HG03196 (cell line): ENCODE measurements at regions not wholly inside any gene's neighbourhood (a gene's known extent, or its start where the extent isn't known, plus 50 kb on each side); places are given as distances from the start of the nearest gene placed in this dataset.

Source experiments
- ATAC-seq: cut with Tn5 transposase; IDR thresholded peaks from one replicate; pipeline ENCODE4 v1.9.1; 2021; ENCODE audit not compliant: unreplicated experiment

DNA sequence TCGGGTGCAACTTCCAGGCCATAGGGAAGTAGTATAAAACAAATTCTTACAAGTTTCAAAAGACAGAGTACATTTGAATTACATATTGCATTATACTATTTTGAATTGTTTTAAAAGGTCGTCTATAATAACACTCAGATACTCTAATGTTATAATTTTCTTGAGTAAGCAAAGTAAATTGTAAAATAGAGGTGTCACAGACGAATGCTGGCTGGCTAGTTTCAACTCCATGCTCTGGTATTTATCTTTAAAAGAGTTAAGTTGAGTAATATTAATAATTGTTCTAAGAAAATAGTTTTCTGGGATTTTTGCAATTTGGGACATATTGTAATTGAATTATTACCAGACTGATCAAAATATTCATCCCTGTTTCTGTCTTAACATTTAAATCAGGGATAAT is 764.9 kb downstream of the TECRL start:
- no peak for ATAC-seq

DNA sequence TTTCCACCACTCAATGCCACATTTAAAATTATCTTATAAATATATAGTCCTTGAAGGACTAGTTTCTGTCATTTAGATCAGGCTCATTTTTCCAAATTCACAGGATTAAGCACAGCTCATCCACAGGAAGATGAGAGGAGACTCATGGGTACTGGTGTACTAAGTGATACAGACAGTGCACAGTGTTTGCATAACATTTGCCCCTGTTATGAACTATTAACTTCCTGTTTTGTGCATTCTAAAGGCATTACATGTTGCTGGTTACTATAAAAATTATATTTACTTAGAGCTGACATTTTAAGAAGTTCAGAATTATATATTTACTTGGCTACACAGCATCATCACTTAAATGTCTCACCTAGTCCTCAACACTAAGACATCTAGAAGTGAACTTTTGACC is 772.0 kb downstream of the TECRL start:
- no peak for ATAC-seq

DNA sequence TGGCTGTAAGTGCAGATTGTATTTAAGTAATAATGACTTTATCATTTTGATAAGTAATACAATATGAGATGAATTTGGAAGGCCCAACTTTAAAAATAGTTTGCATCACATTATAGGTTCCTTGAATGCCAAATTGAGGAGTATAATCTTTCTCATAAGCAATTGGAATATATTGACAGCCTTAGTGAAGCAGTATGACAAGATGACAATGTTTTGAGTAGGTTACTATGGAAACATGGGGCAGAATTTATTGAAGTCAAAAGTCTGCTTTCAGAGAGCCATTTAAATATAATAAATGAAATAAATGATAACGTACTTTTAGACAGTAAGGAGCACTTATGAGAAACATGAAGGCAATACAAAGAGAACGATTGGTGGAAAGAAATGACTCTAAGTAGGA is 776.4 kb downstream of the TECRL start:
- ATAC-seq = no peak

DNA sequence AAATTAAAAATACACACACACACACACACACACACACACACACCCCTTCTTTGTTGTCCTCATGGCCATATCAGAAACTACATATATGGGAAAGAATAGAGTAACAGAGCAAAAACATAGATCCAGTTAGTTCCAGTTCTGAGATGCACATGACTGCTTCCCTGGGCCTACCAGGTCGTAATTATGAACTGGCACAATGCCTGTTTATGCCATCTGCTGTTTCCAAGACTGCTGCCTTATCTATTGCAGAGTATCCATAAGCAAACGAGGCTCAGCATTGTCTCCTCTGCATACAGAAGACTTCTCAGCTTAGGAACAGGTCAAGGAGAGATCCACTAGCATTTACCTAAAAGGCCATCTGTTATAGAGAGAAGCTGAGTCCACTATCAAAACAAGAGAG is 789.0 kb downstream of the TECRL start:
- no peak for ATAC-seq

DNA sequence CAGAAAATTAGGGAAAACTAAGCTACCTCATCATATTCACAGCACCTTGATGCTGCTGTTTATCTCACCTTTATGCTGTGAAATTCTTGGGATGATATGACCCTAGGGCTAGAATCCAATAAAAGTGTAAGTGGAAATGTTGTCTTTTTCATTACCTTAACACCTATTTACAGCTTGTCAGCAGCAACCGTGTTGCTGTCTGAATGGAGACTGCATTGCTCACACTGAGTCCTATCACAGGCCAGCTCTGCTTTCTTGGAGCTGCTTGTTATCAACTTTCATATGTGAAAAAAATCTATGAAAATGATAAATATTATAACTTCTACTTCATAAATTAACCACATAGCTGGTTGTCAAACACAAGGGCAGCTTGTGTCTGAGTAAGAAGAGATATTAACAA is 789.5 kb downstream of the TECRL start:
- no peak for ATAC-seq

DNA sequence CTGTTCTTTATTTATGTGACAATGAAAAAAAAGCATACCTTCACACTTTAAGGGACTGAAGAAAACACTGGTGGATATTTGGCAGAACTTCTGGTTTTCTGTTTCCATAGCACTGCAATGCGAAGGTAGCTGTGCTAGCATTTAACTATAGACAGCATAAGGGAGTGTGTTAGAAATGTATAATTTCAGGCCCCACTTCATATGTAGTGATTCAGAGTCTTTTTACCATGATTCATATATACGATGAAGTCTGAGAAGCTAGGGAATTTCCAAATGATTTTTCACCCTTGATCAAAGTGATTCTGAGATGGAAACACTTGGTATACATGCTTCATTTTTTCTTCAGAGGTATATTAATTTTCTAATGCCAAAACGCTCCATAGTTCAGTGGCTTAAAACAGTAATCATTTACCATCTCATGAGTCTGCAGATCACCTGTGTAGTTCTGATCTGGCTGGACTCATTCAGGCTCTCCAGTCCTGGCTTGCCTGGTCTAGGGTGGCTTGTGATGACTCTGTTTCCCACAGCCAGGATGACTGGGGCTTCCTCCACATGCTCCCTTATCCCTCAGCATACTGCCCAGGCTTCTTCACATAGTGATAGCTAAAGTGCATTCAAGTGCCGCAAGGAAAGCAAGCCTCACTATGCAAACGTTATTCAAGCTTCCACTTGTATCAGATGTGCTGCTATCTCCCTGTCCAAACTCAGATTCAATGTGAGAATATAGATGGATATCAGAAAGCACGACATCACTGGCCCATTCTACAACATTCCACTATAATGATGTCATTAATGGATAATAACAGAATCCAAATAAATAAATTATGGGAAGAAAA is 790.1 kb downstream of the TECRL start:
- no peak for ATAC-seq

DNA sequence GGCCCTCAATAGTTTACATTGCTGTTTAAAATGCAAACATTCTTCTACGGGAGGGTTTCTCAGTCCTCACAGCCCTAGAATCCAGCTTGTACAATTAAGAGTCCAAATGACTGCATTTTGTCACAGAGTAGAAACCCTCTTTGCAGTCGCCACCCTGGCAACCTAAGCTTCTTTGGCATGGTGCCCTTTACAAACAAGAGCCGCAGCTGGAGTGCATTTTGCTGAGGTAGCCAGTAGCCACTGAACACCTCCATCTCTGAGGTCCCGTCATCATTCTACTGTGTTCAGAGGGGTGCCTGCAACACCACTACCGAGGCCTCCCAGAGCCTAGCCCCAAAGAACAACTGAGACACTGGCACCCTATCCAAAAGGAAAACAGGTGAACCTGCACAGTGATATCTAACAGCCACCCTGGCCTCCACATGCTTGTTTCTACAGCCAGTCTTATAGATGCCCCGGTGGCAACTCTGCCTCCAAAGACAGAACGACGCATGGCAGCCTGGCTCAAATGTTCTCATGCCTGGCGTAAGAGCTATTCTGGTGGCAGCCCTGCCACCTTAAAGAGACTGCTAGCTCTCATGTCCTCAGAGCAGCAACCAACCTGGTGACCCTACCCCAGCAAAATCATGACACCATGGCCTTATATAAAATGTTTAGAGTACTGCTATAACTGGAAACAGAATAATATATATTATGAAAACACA is 801.9 kb downstream of the TECRL start:
- ATAC-seq = no peak

DNA sequence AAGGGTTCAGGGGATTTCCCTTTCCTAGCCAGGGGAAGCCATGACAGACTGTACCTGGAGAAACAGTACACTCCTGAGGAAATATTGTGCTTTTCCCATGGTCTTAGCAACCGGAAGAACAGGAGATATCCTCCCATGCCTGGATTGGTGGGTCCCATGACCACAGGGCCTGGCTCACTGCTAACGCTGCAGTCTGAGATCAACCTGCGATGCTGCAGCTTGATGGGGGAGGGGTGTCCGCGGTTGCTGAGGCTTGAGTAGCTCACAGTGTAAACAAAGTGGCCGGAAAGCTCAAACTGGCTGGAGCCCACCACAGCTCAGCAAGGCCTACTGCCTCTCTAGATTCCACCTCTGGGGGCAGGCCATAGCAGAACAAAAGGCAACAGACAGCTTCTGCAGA is 819.5 kb downstream of the TECRL start:
- ATAC-seq = no peak

DNA sequence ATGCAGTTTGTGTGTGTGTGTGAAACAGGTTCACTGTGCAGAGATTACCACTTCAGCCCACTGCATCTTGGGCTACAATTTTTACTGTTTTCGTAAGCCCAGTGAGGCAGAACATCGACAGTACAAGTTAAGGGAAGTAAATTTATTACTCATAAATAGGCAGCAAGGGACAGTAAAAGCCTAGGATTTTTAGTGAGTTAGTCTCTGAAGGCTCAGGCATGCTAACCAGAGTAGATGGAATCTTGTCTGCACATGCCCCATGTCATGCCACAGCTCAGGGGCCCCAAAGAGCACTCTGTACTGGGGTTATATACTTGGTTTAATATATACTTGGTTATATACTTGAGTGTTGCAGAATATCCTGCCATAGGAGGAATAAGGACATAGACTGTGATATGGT is 825.7 kb downstream of the TECRL start:
- no peak for ATAC-seq

DNA sequence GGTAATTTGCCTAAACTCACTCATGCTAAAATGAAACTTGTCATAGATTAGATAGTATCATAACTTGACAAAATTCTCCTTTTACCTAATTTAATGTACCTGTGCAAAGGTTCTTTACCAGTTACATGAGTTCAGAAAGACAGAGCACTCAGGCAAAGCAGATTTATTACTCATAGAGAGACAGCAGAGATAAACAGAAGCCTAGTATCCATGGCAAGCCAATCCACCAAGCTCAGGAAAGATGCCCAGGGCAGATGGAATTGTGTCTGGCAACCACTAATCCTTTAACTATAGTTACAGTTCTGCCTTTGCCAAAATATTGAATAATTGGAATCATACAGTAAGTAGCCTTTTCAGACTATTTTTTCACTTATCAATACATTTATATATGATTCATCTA is 826.2 kb downstream of the TECRL start:
- no peak for ATAC-seq

DNA sequence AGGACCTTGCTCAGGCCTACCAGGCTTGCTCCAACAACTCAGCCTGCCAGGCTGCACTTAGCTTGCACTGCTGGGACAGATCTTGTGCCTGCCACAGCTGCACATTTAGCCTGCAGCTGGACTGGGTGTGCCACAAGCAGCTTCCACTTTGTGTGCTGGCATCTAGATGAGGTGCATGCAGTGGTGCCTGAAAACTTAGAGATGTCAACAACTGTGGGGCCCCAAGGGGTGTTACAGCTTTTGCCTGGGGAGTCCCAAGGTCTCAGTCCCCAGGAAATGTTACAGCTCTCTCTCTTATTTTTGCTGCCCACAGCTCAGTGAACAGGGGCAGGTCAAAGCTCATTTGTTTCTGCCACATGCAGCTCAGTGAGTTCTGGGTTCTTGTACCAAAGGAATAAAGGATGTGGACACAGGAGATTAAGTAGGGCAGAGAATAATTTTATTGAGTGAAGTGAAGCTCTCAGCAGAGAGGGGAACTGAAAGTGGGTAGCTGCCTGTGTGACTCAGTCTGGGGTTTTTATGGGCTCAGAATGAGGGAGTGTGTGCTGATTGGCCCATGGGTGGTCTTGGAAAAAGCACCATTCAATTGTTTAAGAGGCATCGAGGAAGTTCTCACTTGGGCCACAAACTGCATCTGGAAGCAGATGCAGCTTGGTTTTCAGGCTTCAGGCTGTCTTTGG is 828.3 kb downstream of the TECRL start:
- ATAC-seq = no peak

DNA sequence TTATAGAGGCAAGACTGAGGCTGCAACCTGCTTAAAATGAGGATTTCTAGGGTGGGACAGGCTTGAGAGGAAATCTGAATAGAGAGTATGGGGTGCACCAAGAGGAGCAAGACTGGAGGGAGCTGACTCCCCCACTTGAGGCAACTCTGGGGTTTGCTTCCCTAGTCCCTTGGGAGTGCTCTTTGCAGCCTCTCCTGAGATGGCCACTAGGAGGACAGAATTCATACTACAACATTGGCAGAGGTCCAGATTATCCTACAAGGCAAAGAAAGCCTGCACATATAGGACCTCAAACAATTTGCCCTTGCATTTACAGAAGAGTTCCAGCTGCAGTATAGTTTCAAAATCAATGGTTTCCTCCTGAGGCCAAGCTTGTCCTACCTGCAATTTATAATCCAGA is 830.9 kb downstream of the TECRL start:
- no peak for ATAC-seq

DNA sequence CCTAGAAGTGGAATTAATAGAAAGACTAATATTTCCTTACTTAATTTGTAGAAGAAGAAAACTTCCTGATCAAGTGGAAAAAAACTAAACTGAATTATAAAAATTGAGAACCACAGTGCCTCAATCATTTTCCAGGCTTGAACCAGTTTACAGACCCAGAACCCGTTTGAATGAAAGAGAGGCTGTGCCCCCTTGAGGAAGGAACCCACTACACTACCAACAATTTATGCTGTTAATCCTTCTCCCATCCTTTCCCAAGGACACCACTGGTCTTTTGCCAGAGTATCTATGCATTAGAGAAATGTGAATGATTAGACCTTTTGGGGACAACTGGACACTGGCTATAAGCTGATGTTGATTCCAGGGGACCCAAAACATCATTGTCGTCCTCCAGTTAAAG is 842.6 kb downstream of the TECRL start:
- ATAC-seq = no peak

DNA sequence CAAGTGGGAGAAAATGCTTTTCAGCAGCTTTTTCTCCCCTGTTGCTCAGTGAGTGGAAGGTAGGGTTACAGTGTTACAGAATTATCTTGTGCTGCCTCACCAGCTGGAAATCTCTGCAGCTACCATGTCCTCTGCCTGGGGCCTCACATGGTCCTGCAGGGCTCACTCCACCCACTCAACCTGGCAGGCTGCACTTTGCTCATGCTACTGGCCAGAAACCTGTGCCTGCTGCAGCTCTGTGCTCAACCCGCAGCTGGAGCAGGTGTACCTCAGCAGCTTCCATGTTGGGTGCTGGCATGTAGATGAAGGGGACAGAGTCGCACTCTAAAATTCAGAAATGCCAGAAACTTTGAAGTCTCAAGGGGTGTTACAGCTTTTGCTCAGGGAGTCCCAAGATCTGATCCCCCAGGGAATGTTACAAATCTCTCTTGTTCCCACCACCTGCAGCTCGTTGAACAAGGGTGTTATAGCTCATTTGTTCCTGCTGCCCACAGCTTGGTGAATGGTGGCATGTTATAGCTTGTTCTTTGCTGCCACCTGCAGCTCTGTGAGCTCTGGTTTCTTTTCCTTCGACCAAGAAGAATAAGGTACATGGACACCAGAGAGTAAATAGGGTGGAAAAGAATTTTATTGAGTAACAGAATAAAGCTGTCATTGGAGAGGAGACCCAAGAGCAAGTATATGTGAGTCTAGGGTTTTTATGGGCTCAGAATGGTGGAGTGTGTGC is 845.8 kb downstream of the TECRL start:
- no peak for ATAC-seq

DNA sequence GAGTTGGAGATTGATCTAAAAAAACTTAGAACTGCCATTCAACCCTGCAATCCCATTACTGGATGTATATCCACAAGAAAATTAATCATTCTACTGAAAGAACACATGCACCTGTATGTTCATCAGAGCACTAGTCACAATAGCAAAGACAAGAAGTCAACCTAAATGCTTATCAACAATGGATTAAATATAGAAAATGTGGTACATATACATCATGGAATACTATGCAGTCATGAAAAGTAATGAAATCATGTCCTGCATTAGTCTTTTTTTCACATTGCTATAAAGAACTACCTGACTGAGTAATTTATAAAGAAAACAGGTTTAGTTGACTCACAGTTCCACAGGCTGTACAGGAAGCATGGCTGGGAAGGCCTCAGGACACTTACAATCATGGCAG is 850.5 kb downstream of the TECRL start:
- ATAC-seq = no peak

DNA sequence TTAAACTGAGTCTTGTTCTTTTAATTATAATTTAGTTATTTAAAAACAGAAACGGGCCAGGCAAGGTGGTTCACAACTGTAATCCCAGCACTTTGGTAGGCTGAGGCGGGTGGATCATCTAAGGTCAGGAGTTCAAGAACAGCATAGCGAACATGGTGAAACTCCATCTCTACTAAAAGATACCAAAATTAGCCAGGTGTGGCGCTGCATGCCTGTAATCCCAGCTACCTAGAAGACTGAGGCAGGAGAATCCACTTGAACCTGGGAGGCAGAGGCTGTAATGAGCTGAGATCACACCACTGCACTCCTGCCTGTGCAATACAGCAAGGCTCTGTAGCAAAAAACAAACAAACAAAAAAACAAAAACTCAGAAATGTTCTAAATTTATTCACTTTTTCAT is 852.9 kb downstream of the TECRL start:
- ATAC-seq = no peak

DNA sequence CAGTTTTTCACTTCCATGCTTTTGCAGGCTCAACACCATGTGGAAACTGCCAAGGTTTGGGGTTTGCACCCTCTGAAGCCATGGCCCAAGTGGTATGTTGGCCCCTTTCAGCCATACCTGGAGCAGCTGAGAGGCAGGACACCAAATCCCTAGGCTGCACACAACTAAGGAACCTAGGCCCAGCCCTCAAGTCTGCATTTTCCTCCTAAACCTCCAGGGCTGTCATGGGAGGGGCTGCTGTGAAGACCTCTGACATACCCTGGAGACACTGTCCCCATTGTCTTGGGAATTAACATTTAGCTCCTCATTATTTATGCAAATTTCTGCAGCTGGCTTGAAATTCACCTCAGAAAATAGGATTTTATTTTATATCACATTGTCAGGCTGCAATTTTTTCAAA is 856.1 kb downstream of the TECRL start:
- ATAC-seq = no peak

DNA sequence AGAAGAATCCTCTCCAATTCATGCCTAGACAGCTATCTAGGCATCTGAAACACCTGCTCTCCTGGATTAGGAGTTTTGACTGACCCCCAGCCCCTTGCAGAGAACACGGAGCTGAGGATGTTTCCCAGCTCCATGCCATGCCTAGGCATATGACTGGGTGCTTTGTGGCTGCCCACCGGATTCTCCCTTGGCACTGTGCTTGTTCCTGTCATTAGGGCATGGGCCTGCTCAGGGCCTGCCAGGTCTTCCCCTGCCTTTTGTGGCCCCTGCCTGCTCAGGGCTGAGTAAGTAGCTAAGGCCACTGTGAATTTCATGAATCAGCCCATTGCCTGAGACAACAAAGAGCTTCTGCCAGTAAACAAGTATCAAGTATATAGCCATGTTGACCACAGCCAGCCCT is 867.4 kb downstream of the TECRL start:
- ATAC-seq = no peak

DNA sequence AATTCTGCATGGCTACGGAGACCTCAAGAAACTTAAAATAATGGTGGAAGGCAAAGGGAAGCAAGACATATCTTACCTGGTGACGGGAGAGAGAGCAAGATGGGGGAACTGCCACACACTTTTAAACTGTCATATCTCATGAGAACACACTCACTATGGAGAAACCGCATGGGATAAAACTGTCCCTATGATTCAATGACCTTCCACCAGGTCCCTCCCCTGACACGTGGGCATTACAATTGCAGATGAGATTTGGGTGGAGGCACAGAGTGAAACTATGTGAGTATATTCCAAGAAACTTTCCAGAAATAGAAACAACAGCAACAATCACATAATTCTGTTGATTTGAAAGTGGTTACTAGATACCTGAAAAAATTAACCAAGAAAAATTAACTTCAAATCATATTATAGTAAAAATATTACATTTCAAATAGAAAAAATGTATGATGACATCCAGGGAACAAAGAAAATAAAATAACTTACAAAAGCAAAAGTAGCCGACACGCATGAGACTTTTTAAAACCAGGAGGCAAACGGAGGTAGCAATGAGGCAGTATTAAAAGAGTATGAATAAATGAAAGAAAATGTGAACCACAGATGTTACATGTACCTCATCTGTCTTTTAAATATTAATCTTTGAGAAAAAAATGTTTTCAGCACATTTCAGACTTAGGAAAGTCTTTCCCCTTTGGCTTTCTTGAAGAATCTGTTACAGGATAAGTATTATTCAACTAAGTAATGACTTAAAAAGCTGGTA is 879.5 kb downstream of the TECRL start:
- ATAC-seq = no peak

DNA sequence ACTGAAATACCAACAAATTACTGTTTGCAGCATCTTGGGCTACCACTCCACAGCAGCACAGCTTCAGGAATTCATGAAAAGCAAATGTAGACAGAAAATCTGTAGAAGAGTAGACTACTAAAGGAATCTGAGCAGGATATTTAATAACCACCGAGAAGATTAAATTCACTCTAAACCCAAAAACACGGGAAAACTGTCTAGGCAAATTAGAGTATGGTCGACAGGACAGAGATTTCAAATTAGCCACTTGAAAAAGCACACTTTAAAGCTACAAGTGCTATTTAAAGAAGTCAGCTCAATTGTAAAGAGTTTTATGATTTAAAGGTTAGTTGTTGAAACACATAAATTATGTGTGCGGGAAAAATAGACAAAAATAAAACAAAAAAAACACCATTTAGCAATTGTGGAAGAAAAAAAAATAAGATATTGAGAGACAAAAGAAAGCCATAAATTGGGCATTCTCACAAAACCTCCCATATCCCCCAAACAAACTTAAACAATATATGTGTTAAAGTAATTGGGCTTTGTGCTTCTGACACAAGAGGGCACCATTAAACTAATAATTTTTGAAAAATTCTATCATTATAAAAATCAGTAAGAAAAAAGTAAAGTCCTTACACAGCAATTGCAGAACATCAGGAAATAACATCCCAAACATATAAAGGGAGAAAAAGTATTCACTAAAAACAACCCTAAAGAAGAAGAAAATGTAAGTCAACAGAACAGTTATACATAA is 880.8 kb downstream of the TECRL start:
- ATAC-seq = no peak
